HG02623 (cell line): ENCODE measurements at regions not wholly inside any gene's neighbourhood (a gene's known extent, or its start where the extent isn't known, plus 50 kb on each side); places are given as distances from the start of the nearest gene placed in this dataset.

Experiments
- ATAC-seq: cut with Tn5 transposase; IDR thresholded peaks from one replicate; pipeline ENCODE4 v1.9.1; 2021; ENCODE audit warnings: moderate library complexity; ENCODE audit not compliant: unreplicated experiment

GRCh38 chr15:89421219-89421618 is 75.2 kb downstream of the RHCG start:
- ATAC-seq = no peak

- ATAC-seq = no peak
Measured at GRCh38 chr15:89419370-89419984, 76.9 kb downstream of the RHCG start.

GRCh38 chr15:89417206-89417725 is 79.1 kb downstream of the RHCG start:
- no peak for ATAC-seq

GRCh38 chr15:89416339-89417183 is 79.8 kb downstream of the RHCG start:
- ATAC-seq = peak; percentile 64

- ATAC-seq = no peak
Measured at GRCh38 chr15:89414571-89414970, 79.9 kb upstream of the POLG start.

- no peak for ATAC-seq
Measured at GRCh38 chr15:89413877-89414276, 79.3 kb upstream of the POLG start.

GRCh38 chr15:89412905-89413411 is 78.3 kb upstream of the POLG start:
- no peak for ATAC-seq

GRCh38 chr15:89410039-89410435 is 75.4 kb upstream of the POLG start:
- ATAC-seq = no peak

- ATAC-seq = no peak
Measured at GRCh38 chr15:89409184-89410038, 74.8 kb upstream of the POLG start.

GRCh38 chr15:89408372-89409183 is 74.0 kb upstream of the POLG start:
- no peak for ATAC-seq

GRCh38 chr15:89406940-89407607 is 72.5 kb upstream of the POLG start:
- ATAC-seq = no peak

- ATAC-seq = no peak
Measured at GRCh38 chr15:89406218-89406939, 71.8 kb upstream of the POLG start.

- no peak for ATAC-seq
Measured at GRCh38 chr15:89405494-89405893, 70.9 kb upstream of the POLG start.

- ATAC-seq = no peak
Measured at GRCh38 chr15:89404023-89404422, 69.4 kb upstream of the POLG start.

- no peak for ATAC-seq
Measured at GRCh38 chr15:89402518-89402805, 67.8 kb upstream of the POLG start.

GRCh38 chr15:89401631-89402517 is 67.2 kb upstream of the POLG start:
- no peak for ATAC-seq

- ATAC-seq = no peak
Measured at GRCh38 chr15:89400782-89401545, 66.3 kb upstream of the POLG start.
